ENCODE measurements at regions not wholly inside any gene's neighbourhood (a gene's known extent, or its start where the extent isn't known, plus 50 kb on each side); places are given as distances from the start of the nearest gene placed in this dataset.

- TF ChIP-seq HNF4G (IDR thresholded peaks at IDR 0.05) (no peak), NR2F2 (IDR thresholded peaks at IDR 0.05) (no peak), FOXA2 (IDR thresholded peaks at IDR 0.05) (no peak), FOXA1 (IDR thresholded peaks at IDR 0.05) (no peak), ATF3 (IDR thresholded peaks at IDR 0.05) (no peak)
Observed at GRCh38 chr1:95407131-95407885, 173.3 kb downstream of the RWDD3 start (continued).

- peaks cover 0 to 6% (median 0%) of the 10 kb centered on the region in 4 donors for H3K27me3 ChIP-seq (ENCODE audit: control insufficient read depth in 4 of 4, insufficient read depth in 4 of 4, low read length in 3 of 4)
- DNase-seq (ENCODE audit: low spot score), result no peak
- no peak overlapping the region for H3K4me3 ChIP-seq (ENCODE audit: low read depth in 1 of 3, low read length in 3 of 3)
- WGBS, result 46% methylated on average over 8 of the region's 8 CpGs
- H3K9ac ChIP-seq (ENCODE audit: low read depth in 1 of 2, low read length in 2 of 2), result no peak overlapping the region
- H3K9me3 ChIP-seq (ENCODE audit: control insufficient read depth in 4 of 4, low read length in 3 of 4), result peaks cover 0 to 4% (median 0%) of the 10 kb centered on the region in 4 donors
- TF ChIP-seq RAD21 (IDR thresholded peaks at IDR 0.05) (no peak), GABPA (IDR thresholded peaks at IDR 0.05 in 1 of 2, conservative IDR thresholded peaks at IDR 0.05 in 1 of 2) (no peak), CTCF (IDR thresholded peaks at IDR 0.05; ENCODE audit: low read depth, low read length, missing input control) (no peak), FOXA1 (IDR thresholded peaks at IDR 0.05) (no peak), HNF4A (conservative IDR thresholded peaks at IDR 0.05) (no peak), ATF3 (IDR thresholded peaks at IDR 0.05) (no peak), NR2F2 (IDR thresholded peaks at IDR 0.05) (no peak)
- H3K4me1 ChIP-seq (ENCODE audit: control insufficient read depth in 4 of 4, insufficient read depth in 4 of 4, low read length in 3 of 4), result no peaks in the 10 kb centered on the region
- no peak overlapping the region for H3K27ac ChIP-seq (ENCODE audit: low read depth in 1 of 2, low read length in 2 of 2)
- no peaks in the 10 kb centered on the region for H3K36me3 ChIP-seq (ENCODE audit: control insufficient read depth in 4 of 4, insufficient read depth in 3 of 4, low read depth in 1 of 4, low read length in 3 of 4)
Observed at GRCh38 chr1:95407886-95408291, 173.9 kb downstream of the RWDD3 start.

- 19% methylated on average over 4 of the region's 4 CpGs for WGBS
- TF ChIP-seq REST (IDR thresholded peaks at IDR 0.05), result no peak
- no peak for TF ChIP-seq GABPA (IDR thresholded peaks at IDR 0.05 in 1 of 2, conservative IDR thresholded peaks at IDR 0.05 in 1 of 2)
- TF ChIP-seq JUND (IDR thresholded peaks at IDR 0.05), result no peak
- TF ChIP-seq HNF4A (conservative IDR thresholded peaks at IDR 0.05), result no peak
- TF ChIP-seq NR2F2 (IDR thresholded peaks at IDR 0.05), result no peak
- no peak for TF ChIP-seq SP1 (IDR thresholded peaks at IDR 0.05)
- TF ChIP-seq FOXA2 (IDR thresholded peaks at IDR 0.05), result no peak
- no peak for TF ChIP-seq RAD21 (IDR thresholded peaks at IDR 0.05)
- no peak for TF ChIP-seq RXRA (IDR thresholded peaks at IDR 0.05)
- no peak for TF ChIP-seq ATF3 (IDR thresholded peaks at IDR 0.05)
- no peak for TF ChIP-seq EGR1 (IDR thresholded peaks at IDR 0.05; ENCODE audit: low read depth in 2 of 2)
- no peak for TF ChIP-seq MAX (IDR thresholded peaks at IDR 0.05)
- no peak for TF ChIP-seq TAF1 (conservative IDR thresholded peaks at IDR 0.05)
- no peak for TF ChIP-seq YY1 (IDR thresholded peaks at IDR 0.05)
- TF ChIP-seq CTCF (IDR thresholded peaks at IDR 0.05; ENCODE audit: low read depth, low read length, missing input control), result no peak
Observed at GRCh38 chr1:95408507-95409136, 174.6 kb downstream of the RWDD3 start.

More at GRCh38 chr1:95408507-95409136, 174.6 kb downstream of the RWDD3 start:
- no peak overlapping the region for H3K9ac ChIP-seq (ENCODE audit: low read depth in 1 of 2, low read length in 2 of 2)
- H3K27ac ChIP-seq (ENCODE audit: low read depth in 1 of 2, low read length in 2 of 2), result no peak overlapping the region
- H3K9me3 ChIP-seq (ENCODE audit: control insufficient read depth in 4 of 4, low read length in 3 of 4), result peaks cover 0 to 4% (median 0%) of the 10 kb centered on the region in 4 donors
- H3K36me3 ChIP-seq (ENCODE audit: control insufficient read depth in 4 of 4, insufficient read depth in 3 of 4, low read depth in 1 of 4, low read length in 3 of 4), result no peaks in the 10 kb centered on the region
- peaks cover 0 to 6% (median 0%) of the 10 kb centered on the region in 4 donors for H3K27me3 ChIP-seq (ENCODE audit: control insufficient read depth in 4 of 4, insufficient read depth in 4 of 4, low read length in 3 of 4)
- no peaks in the 10 kb centered on the region for H3K4me1 ChIP-seq (ENCODE audit: control insufficient read depth in 4 of 4, insufficient read depth in 4 of 4, low read length in 3 of 4)
- no peak overlapping the region for H3K4me3 ChIP-seq (ENCODE audit: low read depth in 1 of 3, low read length in 3 of 3)
- DNase-seq (ENCODE audit: low spot score), result no peak

Data from liver (tissue), 8 donors.